A673 (cell line): ENCODE measurements at regions not wholly inside any gene's neighbourhood (a gene's known extent, or its start where the extent isn't known, plus 50 kb on each side); places are given as distances from the start of the nearest gene placed in this dataset.

ENCODE experiments used
- CTCF ChIP-seq: fragments of 300-800, 200-600 bp; sonication (generic); conservative IDR thresholded peaks from 2 replicates; pipeline ENCODE4 v1.5.1; 2017; ENCODE audit warnings: low read depth, mild to moderate bottlenecking, antibody characterized with exemption, low read length, moderate library complexity, mixed read lengths
- EZH2 ChIP-seq: fragments of 200-600 bp; sonication (generic); IDR thresholded peaks from 2 replicates; pipeline ENCODE4 v1.6.1; 2017; ENCODE audit warnings: borderline replicate concordance, low read depth, mild to moderate bottlenecking, mixed read lengths, antibody characterized with exemption, low read length; ENCODE audit not compliant: poor library complexity, severe bottlenecking

- TF ChIP-seq CTCF (no peak), EZH2 (no peak)
These were observed 1879.4 kb upstream of the PIK3C3 start for GRCh38 chr18:40075616-40076015.
